PFSK-1 (cell line): ENCODE measurements at regions not wholly inside any gene's neighbourhood (a gene's known extent, or its start where the extent isn't known, plus 50 kb on each side); places are given as distances from the start of the nearest gene placed in this dataset.

Source experiments
- POLR2AphosphoS5 ChIP-seq: IDR thresholded peaks from 2 replicates; pipeline ENCODE4 v1.6.1; 2012; ENCODE audit warnings: low read depth, mild to moderate bottlenecking, control low read depth, low read length, moderate library complexity
- SIN3A ChIP-seq: IDR thresholded peaks from 2 replicates; pipeline ENCODE4 v1.6.1; 2012; ENCODE audit warnings: mild to moderate bottlenecking, low read length, moderate library complexity, borderline replicate concordance; ENCODE audit not compliant: insufficient read depth

GRCh38 chr7:17581301-17581700 is 282.8 kb downstream of the AHR start:
- no peak for TF ChIP-seq POLR2AphosphoS5
- TF ChIP-seq SIN3A: no peak
